Endodermal cell (in vitro differentiated cells): ENCODE measurements at regions not wholly inside any gene's neighbourhood (a gene's known extent, or its start where the extent isn't known, plus 50 kb on each side); places are given as distances from the start of the nearest gene placed in this dataset.

Experiments
- DNase-seq: peaks from one replicate; pipeline ENCODE4 v3.0.0-alpha.2; 2017
- H3K27ac ChIP-seq: 2 replicates; pipeline ENCODE4 v1.5.1; 2013; ENCODE audit warnings: mild to moderate bottlenecking, low read depth, low read length, moderate library complexity
- H3K27me3 ChIP-seq: 2 replicates; pipeline ENCODE4 v1.6.1; 2013; ENCODE audit warnings: mild to moderate bottlenecking, low read length, moderate library complexity; ENCODE audit not compliant: insufficient read depth, control insufficient read depth, poor library complexity, severe bottlenecking
- H3K36me3 ChIP-seq: 2 replicates; pipeline ENCODE4 v1.7.0; 2013; ENCODE audit warnings: mild to moderate bottlenecking, low read length, moderate library complexity; ENCODE audit not compliant: control insufficient read depth, insufficient read depth
- H3K4me1 ChIP-seq: one replicate; pipeline ENCODE4 v1.7.0; 2013; ENCODE audit warnings: low read length; ENCODE audit not compliant: control insufficient read depth, insufficient read depth
- H3K4me3 ChIP-seq: 2 replicates; pipeline ENCODE4 v1.5.1; 2013; ENCODE audit warnings: mild to moderate bottlenecking, low read length, moderate library complexity
- H3K9ac ChIP-seq: 2 replicates; pipeline ENCODE4 v1.6.1; 2013; ENCODE audit warnings: mild to moderate bottlenecking, low read length, moderate library complexity; ENCODE audit not compliant: poor library complexity, severe bottlenecking; ENCODE audit errors: extremely low read depth
- H3K9me3 ChIP-seq: 2 replicates; pipeline ENCODE4 v1.6.1; 2013; ENCODE audit warnings: mild to moderate bottlenecking, low read length, moderate library complexity; ENCODE audit not compliant: control insufficient read depth
- H3K27ac Mint-ChIP-seq: 2 replicates; pipeline ENCODE4 v1.8.0; 2020; ENCODE audit warnings: mixed read lengths
- H3K27me3 Mint-ChIP-seq: 2 replicates; pipeline ENCODE4 v1.8.0; 2021; ENCODE audit warnings: mild to moderate bottlenecking, mixed read lengths; ENCODE audit not compliant: insufficient read depth
- H3K36me3 Mint-ChIP-seq: 2 replicates; pipeline ENCODE4 v1.8.0; 2020; ENCODE audit warnings: low read depth, mixed read lengths
- H3K4me1 Mint-ChIP-seq: 2 replicates; pipeline ENCODE4 v1.8.0; 2020; ENCODE audit warnings: mixed read lengths
- H3K4me3 Mint-ChIP-seq: 2 replicates; pipeline ENCODE4 v1.8.0; 2020; ENCODE audit warnings: mild to moderate bottlenecking, moderate library complexity, mixed read lengths
- H3K9me3 Mint-ChIP-seq: 2 replicates; pipeline ENCODE4 v1.8.0; 2020; ENCODE audit warnings: mild to moderate bottlenecking, mixed read lengths
- CTCF ChIP-seq: fragments of 200-600 bp; sonication (generic); conservative IDR thresholded peaks from 2 replicates; pipeline ENCODE4 v1.5.0; 2021; ENCODE audit warnings: antibody characterized with exemption, mild to moderate bottlenecking
- WGBS, 2 experiments: methylation state at CpG; one replicate each; pipeline versions ENCODE4 v1.1.5 to v1.1.7; 2013; ENCODE audit warnings: missing lambda C conversion rate in 2 of 2, mixed read lengths in 1 of 2; ENCODE audit not compliant: insufficient coverage in 1 of 2, insufficient read length in 1 of 2; 5-methylcytosine and 5-hydroxymethylcytosine counted together

- H3K9ac ChIP-seq, result no peak overlapping the region
- Mint-ChIP-seq H3K36me3 (no peaks in the 10 kb centered on the region), H3K4me1 (no peaks in the 10 kb centered on the region), H3K9me3 (peaks cover 32% of the 10 kb centered on the region), H3K4me3 (no peak overlapping the region), H3K27ac (no peak overlapping the region), H3K27me3 (no peaks in the 10 kb centered on the region)
- DNase-seq, result no peak
- no peaks in the 10 kb centered on the region for H3K27me3 ChIP-seq
- H3K9me3 ChIP-seq, result peaks cover 14% of the 10 kb centered on the region
- TF ChIP-seq CTCF, result no peak
- no peaks in the 10 kb centered on the region for H3K36me3 ChIP-seq
- H3K27ac ChIP-seq, result no peak overlapping the region
- 92 to 97% methylated on average over 2 to 3 of the region's 3 CpGs for WGBS, 2 experiments
- no peaks in the 10 kb centered on the region for H3K4me1 ChIP-seq
- H3K4me3 ChIP-seq, result no peak overlapping the region
These were observed 153.5 kb downstream of the ICOS start for GRCh38 chr2:204090021-204090420.

DNA sequence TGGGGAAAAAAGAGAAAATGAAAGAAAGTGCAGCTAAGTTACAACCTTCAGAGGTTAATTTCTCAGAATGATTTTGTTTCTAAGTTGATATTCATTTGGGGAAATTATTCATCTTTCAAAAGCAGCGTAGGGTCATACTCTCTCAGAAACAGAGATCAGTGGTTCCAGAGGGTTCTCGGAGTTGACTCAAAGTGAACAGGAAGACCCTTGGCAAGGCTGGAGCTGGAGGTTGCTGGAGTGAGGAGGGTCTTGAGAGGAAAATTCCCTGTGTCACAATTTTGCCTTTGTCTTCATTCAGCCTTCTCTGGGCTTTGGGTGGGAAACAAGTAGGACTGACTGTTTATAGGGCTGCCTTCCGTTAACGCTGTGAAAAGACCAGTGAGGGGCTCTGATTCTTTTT lies 168.2 kb downstream of the ICOS start:
- Histone ChIP-seq H3K4me1 (no peaks in the 10 kb centered on the region), H3K36me3 (no peaks in the 10 kb centered on the region), H3K9ac (no peak overlapping the region), H3K27me3 (no peaks in the 10 kb centered on the region), H3K9me3 (no peaks in the 10 kb centered on the region), H3K4me3 (no peak overlapping the region), H3K27ac (no peak overlapping the region)
- no peaks in the 10 kb centered on the region for H3K27me3 Mint-ChIP-seq
- no peak for DNase-seq
- no peak overlapping the region for H3K4me3 Mint-ChIP-seq
- H3K36me3 Mint-ChIP-seq, result no peaks in the 10 kb centered on the region
- H3K27ac Mint-ChIP-seq, result no peak overlapping the region
- no peak for TF ChIP-seq CTCF
- 89 to 93% methylated on average over 2 to 4 of the region's 4 CpGs for WGBS, 2 experiments
- no peaks in the 10 kb centered on the region for H3K9me3 Mint-ChIP-seq
- peaks cover 15% of the 10 kb centered on the region for H3K4me1 Mint-ChIP-seq

DNA sequence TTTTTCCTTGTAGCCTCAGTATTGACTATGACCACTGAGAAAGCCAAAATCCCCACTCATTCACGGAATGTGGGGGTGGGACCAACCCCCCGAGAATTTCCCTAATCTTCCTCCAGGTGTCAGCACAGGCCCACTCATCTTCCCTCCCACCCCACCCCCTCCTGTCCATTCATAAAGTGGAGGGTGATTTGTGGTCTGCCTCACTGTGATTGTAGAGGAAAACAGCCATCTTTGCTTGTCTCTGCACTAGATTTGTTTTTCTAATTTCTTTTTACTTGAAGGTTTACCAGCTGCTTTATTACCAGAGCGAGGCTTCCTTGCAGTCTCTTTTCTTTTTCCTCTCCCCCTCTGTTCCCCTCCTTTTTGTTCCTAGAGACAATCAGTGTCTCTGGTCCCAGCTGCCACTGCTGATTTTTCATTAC lies 171.8 kb downstream of the ICOS start:
- no peaks in the 10 kb centered on the region for H3K27me3 ChIP-seq
- H3K36me3 ChIP-seq, result no peaks in the 10 kb centered on the region
- Mint-ChIP-seq H3K36me3 (no peaks in the 10 kb centered on the region), H3K27me3 (no peaks in the 10 kb centered on the region), H3K9me3 (no peaks in the 10 kb centered on the region), H3K4me3 (no peak overlapping the region), H3K4me1 (peaks cover 25% of the 10 kb centered on the region), H3K27ac (no peak overlapping the region)
- no peak overlapping the region for H3K9ac ChIP-seq
- DNase-seq, result peak; percentile 80
- peak overlapping the region; percentile 18 for H3K27ac ChIP-seq
- TF ChIP-seq CTCF, result peak; percentile 91
- H3K4me1 ChIP-seq, result no peaks in the 10 kb centered on the region
- H3K9me3 ChIP-seq, result no peaks in the 10 kb centered on the region
- no peak overlapping the region for H3K4me3 ChIP-seq
- WGBS, 2 experiments, result 11 to 21% methylated on average over 1 to 3 of the region's 3 CpGs
